Common myeloid progenitor, CD34-positive (primary cell): ENCODE measurements at regions not wholly inside any gene's neighbourhood (a gene's known extent, or its start where the extent isn't known, plus 50 kb on each side); places are given as distances from the start of the nearest gene placed in this dataset.

Source experiments
- CTCF ChIA-PET: fragments of 350-600 bp; sonication (Branson Sonifier 250); formaldehyde crosslinking; loops from one replicate; lab custom pipeline; 2021; ENCODE audit warnings: antibody characterized with exemption; lab: Charles Lee
- POLR2A ChIA-PET: fragments of 350-600 bp; sonication (Branson Sonifier 250); formaldehyde crosslinking; loops from one replicate; lab custom pipeline; 2021; ENCODE audit warnings: antibody characterized with exemption; lab: Charles Lee
- DNase-seq, 3 donors: peaks; one replicate each; pipeline versions ENCODE4 v3.0.0 to v3.0.0-alpha.2; 2013
- H3K27ac ChIP-seq, 2 experiments: 1 replicate in 1 of 2; 2 replicates in 1 of 2; pipeline ENCODE4 v1.7.0; 2013; ENCODE audit warnings: inconsistent platforms in 2 of 2, low read length in 2 of 2, mild to moderate bottlenecking in 2 of 2, low read depth in 1 of 2, moderate library complexity in 1 of 2; ENCODE audit not compliant: severe bottlenecking in 2 of 2, insufficient read depth in 1 of 2, poor library complexity in 1 of 2
- H3K27me3 ChIP-seq, 5 experiments: replicated peaks in 2 of 5; 1 replicate in 3 of 5; 2 replicates in 2 of 5; pipeline versions ENCODE4 v1.6.1 to v1.7.0; 2013; ENCODE audit warnings: low read length in 4 of 5, mild to moderate bottlenecking in 2 of 5, moderate library complexity in 2 of 5, inconsistent platforms in 1 of 5; ENCODE audit not compliant: insufficient read depth in 5 of 5, control insufficient read depth in 4 of 5
- H3K36me3 ChIP-seq, 4 experiments: 1 replicate in 2 of 4; 2 replicates in 2 of 4; pipeline versions ENCODE4 v1.6.1 to v1.7.0; 2013; ENCODE audit warnings: low read length in 3 of 4, control low read depth in 1 of 4, mild to moderate bottlenecking in 1 of 4; ENCODE audit not compliant: control insufficient read depth in 4 of 4, insufficient read depth in 4 of 4
- H3K4me1 ChIP-seq, 4 experiments: 1 replicate in 3 of 4; 2 replicates in 1 of 4; pipeline versions ENCODE4 v1.6.1 to v1.7.1; 2013; ENCODE audit warnings: low read length in 3 of 4, mild to moderate bottlenecking in 3 of 4, control low read depth in 1 of 4, inconsistent platforms in 1 of 4, moderate library complexity in 1 of 4; ENCODE audit not compliant: control insufficient read depth in 4 of 4, insufficient read depth in 4 of 4; ENCODE audit errors: control extremely low read depth in 1 of 4
- H3K4me3 ChIP-seq, 7 experiments: 1 replicate in 4 of 7; 2 replicates in 3 of 7; pipeline versions ENCODE4 v1.5.1 to v1.7.0; 2013; ENCODE audit warnings: mild to moderate bottlenecking in 7 of 7, low read length in 6 of 7, moderate library complexity in 6 of 7, inconsistent platforms in 2 of 7, low read depth in 2 of 7, control low read depth in 1 of 7; ENCODE audit not compliant: insufficient read depth in 4 of 7, control insufficient read depth in 1 of 7; ENCODE audit errors: extremely low read depth in 1 of 7
- H3K9me3 ChIP-seq, 5 experiments: 1 replicate in 4 of 5; 2 replicates in 1 of 5; pipeline versions ENCODE4 v1.6.1 to v1.7.1; 2013; ENCODE audit warnings: low read length in 4 of 5, mild to moderate bottlenecking in 2 of 5, inconsistent platforms in 1 of 5, low read depth in 1 of 5, moderate library complexity in 1 of 5; ENCODE audit not compliant: control insufficient read depth in 4 of 5, insufficient read depth in 2 of 5; ENCODE audit errors: control extremely low read depth in 1 of 5
- WGBS: methylation state at CpG from one replicate; pipeline ENCODE4 v1.1.5; 2013; ENCODE audit not compliant: insufficient coverage; 5-methylcytosine and 5-hydroxymethylcytosine counted together

- H3K4me3 ChIP-seq, result no peak overlapping the region
- CTCF ChIA-PET, result no interaction called here
- H3K9me3 ChIP-seq, result peaks cover 0 to 3% (median 0%) of the 10 kb centered on the region in 5 experiments
- no peak for DNase-seq
- no peaks in the 10 kb centered on the region for H3K36me3 ChIP-seq
- 100% methylated on average over 3 of the region's 4 CpGs for WGBS
- no peaks in the 10 kb centered on the region for H3K27me3 ChIP-seq
- H3K27ac ChIP-seq, result no peak overlapping the region
- POLR2A ChIA-PET, result no interaction called here
- peaks cover 0 to 9% (median 0%) of the 10 kb centered on the region in 4 experiments for H3K4me1 ChIP-seq
These were observed 55.2 kb upstream of the SLIT2 start for GRCh38 chr4:20196476-20196875.

- H3K27ac ChIP-seq, result no peak overlapping the region
- DNase-seq, result peak in 1 of 3 donors; percentile 1
- no peak overlapping the region for H3K4me3 ChIP-seq
- H3K4me1 ChIP-seq, result peaks cover 0 to 9% (median 0%) of the 10 kb centered on the region in 4 experiments
- CTCF ChIA-PET, result no interaction called here
- POLR2A ChIA-PET, result no interaction called here
- H3K9me3 ChIP-seq, result peaks cover 0 to 3% (median 0%) of the 10 kb centered on the region in 5 experiments
- H3K36me3 ChIP-seq, result no peaks in the 10 kb centered on the region
- no peaks in the 10 kb centered on the region for H3K27me3 ChIP-seq
These were observed 56.4 kb upstream of the SLIT2 start for GRCh38 chr4:20195071-20195885.

GRCh38 chr4:20194123-20195013, 57.3 kb upstream of the SLIT2 start:
- CTCF ChIA-PET, result interaction anchor here (0.9 kb wide), 1 partner anchor 54 kb away, joined by 3 read pairs; no protein-coding TSS in a partner anchor
- Histone ChIP-seq H3K9me3 (peaks cover 0 to 3% (median 0%) of the 10 kb centered on the region in 5 experiments), H3K27ac (no peak overlapping the region), H3K4me1 (peaks cover 0 to 9% (median 0%) of the 10 kb centered on the region in 4 experiments), H3K4me3 (no peak overlapping the region), H3K36me3 (no peaks in the 10 kb centered on the region), H3K27me3 (no peaks in the 10 kb centered on the region)
- peak; percentile 31 to 86 (median 83) for DNase-seq
- POLR2A ChIA-PET, result no interaction called here
- WGBS, result no CpG with 5 or more reads among the region's 1 CpG

GRCh38 chr4:20193141-20193936, 58.4 kb upstream of the SLIT2 start:
- Histone ChIP-seq H3K4me3 (no peak overlapping the region), H3K36me3 (no peaks in the 10 kb centered on the region), H3K4me1 (peaks cover 0 to 9% (median 0%) of the 10 kb centered on the region in 4 experiments), H3K27me3 (no peaks in the 10 kb centered on the region), H3K27ac (no peak overlapping the region), H3K9me3 (peaks cover 0 to 2% (median 0%) of the 10 kb centered on the region in 5 experiments)
- WGBS, result 95% methylated on average over 4 of the region's 5 CpGs
- ChIA-PET CTCF (interaction anchor here (0.9 kb wide), 1 partner anchor 55 kb away, joined by 3 read pairs; no protein-coding TSS in a partner anchor), POLR2A (no interaction called here)
- DNase-seq, result peak in 1 of 3 donors; percentile 1

GRCh38 chr4:20192736-20193135, 59.0 kb upstream of the SLIT2 start:
- no peak overlapping the region for H3K4me3 ChIP-seq
- peaks cover 0 to 2% (median 0%) of the 10 kb centered on the region in 5 experiments for H3K9me3 ChIP-seq
- WGBS, result no CpG with 5 or more reads among the region's 2 CpGs
- no peaks in the 10 kb centered on the region for H3K36me3 ChIP-seq
- DNase-seq, result no peak
- no peaks in the 10 kb centered on the region for H3K27me3 ChIP-seq
- ChIA-PET CTCF (no interaction called here), POLR2A (no interaction called here)
- no peak overlapping the region for H3K27ac ChIP-seq
- peaks cover 0 to 9% (median 0%) of the 10 kb centered on the region in 4 experiments for H3K4me1 ChIP-seq

- H3K4me1 ChIP-seq, result no peaks in the 10 kb centered on the region
- POLR2A ChIA-PET, result no interaction called here
- no peak for DNase-seq
- H3K27ac ChIP-seq, result no peak overlapping the region
- no peaks in the 10 kb centered on the region for H3K36me3 ChIP-seq
- no peaks in the 10 kb centered on the region for H3K27me3 ChIP-seq
- CTCF ChIA-PET, result no interaction called here
- WGBS, result 94% methylated on average over 2 of the region's 2 CpGs
- no peak overlapping the region for H3K4me3 ChIP-seq
- peaks cover 0 to 3% (median 0%) of the 10 kb centered on the region in 5 experiments for H3K9me3 ChIP-seq
These were observed 66.6 kb upstream of the SLIT2 start for GRCh38 chr4:20185103-20185502.
